ENCODE measurements at regions not wholly inside any gene's neighbourhood (a gene's known extent, or its start where the extent isn't known, plus 50 kb on each side); places are given as distances from the start of the nearest gene placed in this dataset.
"Not testable (repeated sequence)": the region's sequence is repeated elsewhere in the genome, so short reads cannot be mapped to it uniquely, and the experiment has no call there.

DNA sequence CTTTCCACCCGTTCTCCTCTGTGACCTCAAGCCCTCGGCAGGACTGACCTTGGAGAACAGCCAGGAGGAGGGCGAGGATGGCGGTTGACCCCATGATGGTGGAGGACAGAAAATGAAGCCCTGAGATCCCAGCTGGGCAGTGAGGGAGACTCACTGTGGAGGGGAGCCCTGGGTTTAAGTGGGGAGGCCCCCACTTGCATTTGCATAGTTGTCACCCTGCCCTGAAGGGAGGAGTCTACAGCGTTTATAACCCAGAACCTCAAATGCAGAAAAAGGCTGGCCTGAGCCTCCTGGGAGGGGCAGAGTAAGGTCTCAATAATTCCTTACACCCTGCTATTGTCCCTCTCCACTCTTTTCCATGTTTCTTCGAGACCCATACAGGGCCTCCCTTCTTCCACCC lies 1052.7 kb downstream of the TMEM121 start:
- H3K4me1 ChIP-seq: no peaks in the 10 kb centered on the region
- H3K27ac ChIP-seq: no peak overlapping the region
- no peak overlapping the region for H3K4me3 ChIP-seq
- no peaks in the 10 kb centered on the region for H3K9me3 ChIP-seq
- ATAC-seq (no peak), DNase-seq (no peak)
- TF ChIP-seq, protein P1, sequence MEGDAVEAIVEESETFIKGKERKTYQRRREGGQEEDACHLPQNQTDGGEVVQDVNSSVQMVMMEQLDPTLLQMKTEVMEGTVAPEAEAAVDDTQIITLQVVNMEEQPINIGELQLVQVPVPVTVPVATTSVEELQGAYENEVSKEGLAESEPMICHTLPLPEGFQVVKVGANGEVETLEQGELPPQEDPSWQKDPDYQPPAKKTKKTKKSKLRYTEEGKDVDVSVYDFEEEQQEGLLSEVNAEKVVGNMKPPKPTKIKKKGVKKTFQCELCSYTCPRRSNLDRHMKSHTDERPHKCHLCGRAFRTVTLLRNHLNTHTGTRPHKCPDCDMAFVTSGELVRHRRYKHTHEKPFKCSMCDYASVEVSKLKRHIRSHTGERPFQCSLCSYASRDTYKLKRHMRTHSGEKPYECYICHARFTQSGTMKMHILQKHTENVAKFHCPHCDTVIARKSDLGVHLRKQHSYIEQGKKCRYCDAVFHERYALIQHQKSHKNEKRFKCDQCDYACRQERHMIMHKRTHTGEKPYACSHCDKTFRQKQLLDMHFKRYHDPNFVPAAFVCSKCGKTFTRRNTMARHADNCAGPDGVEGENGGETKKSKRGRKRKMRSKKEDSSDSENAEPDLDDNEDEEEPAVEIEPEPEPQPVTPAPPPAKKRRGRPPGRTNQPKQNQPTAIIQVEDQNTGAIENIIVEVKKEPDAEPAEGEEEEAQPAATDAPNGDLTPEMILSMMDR (IDR thresholded peaks at IDR 0.05): no peak
- 57 to 67% (median 63%) methylated on average over 6 of the region's 6 CpGs for WGBS, 3 donors
- intact Hi-C loops (cut with DNase I): no loop called here
- H3K36me3 ChIP-seq (ENCODE audit: insufficient read depth in 1 of 2, low read depth in 1 of 2): no peaks in the 10 kb centered on the region
- no peaks in the 10 kb centered on the region for H3K27me3 ChIP-seq (ENCODE audit: insufficient read depth in 3 of 3, low read length in 2 of 3)

DNA sequence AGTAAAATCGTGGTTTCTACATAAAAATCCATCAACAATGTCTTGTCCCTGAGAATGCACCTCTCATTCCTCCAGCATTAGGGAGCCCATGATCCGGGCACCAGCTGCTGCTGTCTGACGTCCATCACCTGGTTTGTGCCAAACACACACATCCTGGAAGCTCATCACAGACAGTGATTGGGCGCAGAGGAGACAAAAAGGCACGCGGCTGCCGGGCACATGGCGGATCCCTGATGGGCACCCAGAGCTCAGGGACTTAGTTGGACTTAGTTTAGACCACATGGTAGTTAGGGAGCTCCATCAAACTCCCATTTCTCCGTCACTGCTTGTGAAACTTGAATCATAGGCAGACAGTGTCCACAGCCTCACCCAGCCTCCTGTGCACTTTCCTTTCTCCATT lies 1059.3 kb downstream of the TMEM121 start:
- no peak for ATAC-seq
- no peaks in the 10 kb centered on the region for H3K9me3 ChIP-seq
- H3K36me3 ChIP-seq (ENCODE audit: insufficient read depth in 1 of 2, low read depth in 1 of 2): no peaks in the 10 kb centered on the region
- H3K4me1 ChIP-seq: no peaks in the 10 kb centered on the region
- 57 to 62% (median 62%) methylated on average over 9 of the region's 9 CpGs for WGBS, 3 donors
- TF ChIP-seq, protein P1 (IDR thresholded peaks at IDR 0.05): no peak
- H3K4me3 ChIP-seq: no peak overlapping the region
- H3K27me3 ChIP-seq (ENCODE audit: insufficient read depth in 3 of 3, low read length in 2 of 3): no peaks in the 10 kb centered on the region
- intact Hi-C loops (cut with DNase I): no loop called here
- DNase-seq: no peak
- H3K27ac ChIP-seq: no peak overlapping the region

DNA sequence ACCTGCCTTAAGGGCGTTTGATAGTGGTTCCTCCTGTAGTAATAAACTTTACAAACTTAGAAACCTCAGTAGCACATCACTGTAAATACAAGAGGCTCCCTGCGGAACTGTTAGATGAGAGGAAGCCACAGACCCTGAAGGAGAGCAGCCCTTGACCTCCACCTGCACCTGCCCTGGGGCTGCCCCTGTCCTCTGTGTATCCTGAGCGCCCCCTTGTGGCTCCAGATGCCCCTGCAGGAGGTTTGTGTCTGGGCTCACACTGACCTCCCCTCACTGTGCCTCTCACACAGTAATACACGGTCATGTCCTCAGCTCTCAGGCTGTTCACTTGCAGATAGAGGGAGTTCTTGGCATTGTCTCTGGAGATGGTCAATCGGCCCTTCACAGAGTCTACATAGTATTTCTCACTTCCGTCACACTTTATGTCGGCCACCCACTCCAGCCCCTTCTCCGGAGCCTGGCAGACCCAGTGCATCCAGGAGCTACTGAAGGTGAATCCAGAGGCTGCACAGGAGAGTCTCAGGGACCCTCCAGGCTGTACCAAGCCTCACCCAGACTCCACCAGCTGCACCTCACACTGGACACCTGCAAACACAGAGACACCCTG lies 1059.8 kb downstream of the TMEM121 start:
- ATAC-seq (no peak), DNase-seq (no peak)
- intact Hi-C loops (cut with DNase I): no loop called here
- H3K36me3 ChIP-seq (ENCODE audit: insufficient read depth in 1 of 2, low read depth in 1 of 2): no peaks in the 10 kb centered on the region
- no peaks in the 10 kb centered on the region for H3K9me3 ChIP-seq
- no peak overlapping the region for H3K4me3 ChIP-seq
- no peak overlapping the region for H3K27ac ChIP-seq
- no peaks in the 10 kb centered on the region for H3K4me1 ChIP-seq
- 51 to 58% (median 55%) methylated on average over 8 of the region's 8 CpGs for WGBS, 3 donors
- TF ChIP-seq, protein P1 (IDR thresholded peaks at IDR 0.05): no peak
- no peaks in the 10 kb centered on the region for H3K27me3 ChIP-seq (ENCODE audit: insufficient read depth in 3 of 3, low read length in 2 of 3)

DNA sequence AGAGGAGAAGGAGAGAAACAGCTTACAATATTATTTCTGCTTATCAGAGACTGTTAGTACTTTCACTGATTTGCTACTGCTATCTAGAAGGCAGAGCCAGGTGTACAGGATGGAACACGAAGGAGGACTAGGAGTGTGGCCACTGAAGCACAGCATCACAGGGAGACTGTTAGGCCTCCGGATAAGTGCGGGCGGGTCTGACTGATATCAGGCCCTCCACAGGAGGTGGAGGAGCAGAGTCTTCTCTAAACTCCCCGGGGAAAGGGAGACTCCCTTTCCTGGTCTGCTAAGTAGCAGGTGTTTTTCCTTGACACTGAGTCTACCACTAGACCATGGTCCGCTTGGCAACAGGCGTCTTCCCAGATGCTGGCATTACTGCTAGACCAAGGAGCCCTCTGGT lies 1065.2 kb downstream of the TMEM121 start:
- DNase-seq; H3K27me3 ChIP-seq (ENCODE audit: insufficient read depth in 3 of 3, low read length in 2 of 3); H3K36me3 ChIP-seq (ENCODE audit: insufficient read depth in 1 of 2, low read depth in 1 of 2); H3K4me3 ChIP-seq; H3K9me3 ChIP-seq; intact Hi-C loops (cut with DNase I); H3K4me1 ChIP-seq; H3K27ac ChIP-seq; ATAC-seq: not testable (repeated sequence)
- 75 to 87% (median 79%) methylated on average over 7 of the region's 7 CpGs for WGBS, 3 donors

DNA sequence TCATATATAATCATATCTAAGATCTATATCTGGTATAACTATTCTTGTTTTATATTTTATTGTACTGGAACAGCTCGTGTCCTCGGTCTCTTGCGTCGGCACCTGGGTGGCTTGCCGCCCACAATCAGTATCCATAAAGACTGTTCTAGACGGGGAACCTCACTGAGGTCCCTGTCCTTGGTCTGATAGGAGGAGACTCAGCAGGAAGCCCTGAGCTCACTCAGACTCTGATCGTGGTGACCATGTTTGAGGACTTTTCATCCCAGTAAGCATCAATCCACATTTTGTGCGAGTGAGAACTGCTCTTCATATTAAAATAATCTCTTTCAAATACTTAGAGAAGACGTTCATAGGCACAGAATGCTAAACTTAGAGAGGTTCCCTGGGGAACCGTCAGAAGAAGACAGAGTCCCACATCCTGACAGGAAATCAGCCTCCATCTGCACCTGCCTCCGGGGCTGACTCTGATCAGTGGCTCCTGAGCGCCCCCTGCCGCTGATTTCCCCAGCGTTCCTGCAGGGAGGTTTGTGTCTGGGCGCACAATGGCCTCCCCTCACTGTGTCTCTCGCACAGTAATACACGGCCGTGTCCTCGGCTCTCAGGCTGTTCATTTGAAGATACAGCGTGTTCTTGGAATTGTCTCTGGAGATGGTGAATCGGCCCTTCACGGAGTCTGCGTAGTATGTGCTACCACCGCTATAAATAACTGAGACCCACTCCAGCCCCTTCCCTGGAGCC lies 1065.9 kb downstream of the TMEM121 start:
- DNase-seq; H3K27ac ChIP-seq; ATAC-seq; H3K4me3 ChIP-seq; H3K36me3 ChIP-seq (ENCODE audit: insufficient read depth in 1 of 2, low read depth in 1 of 2); H3K27me3 ChIP-seq (ENCODE audit: insufficient read depth in 3 of 3, low read length in 2 of 3); H3K9me3 ChIP-seq; intact Hi-C loops (cut with DNase I); H3K4me1 ChIP-seq: not testable (repeated sequence)
- WGBS, 3 donors: 63 to 76% (median 68%) methylated on average over 15 to 24 of the region's 24 CpGs
